Endothelial cell (in vitro differentiated cells): ENCODE measurements at regions not wholly inside any gene's neighbourhood (a gene's known extent, or its start where the extent isn't known, plus 50 kb on each side); places are given as distances from the start of the nearest gene placed in this dataset.

Experiments used
- DNase-seq: peaks from one replicate; pipeline ENCODE4 v3.0.0; 2021; ENCODE audit warnings: low spot score
- H3K27ac Mint-ChIP-seq: one replicate; pipeline ENCODE4 v1.8.0; 2021; ENCODE audit warnings: mixed read lengths, inconsistent platforms; ENCODE audit not compliant: unreplicated experiment
- H3K27me3 Mint-ChIP-seq: one replicate; pipeline ENCODE4 v1.8.0; 2021; ENCODE audit warnings: mild to moderate bottlenecking, moderate library complexity, mixed read lengths, inconsistent platforms; ENCODE audit not compliant: unreplicated experiment
- H3K36me3 Mint-ChIP-seq: one replicate; pipeline ENCODE4 v1.8.0; 2021; ENCODE audit warnings: mild to moderate bottlenecking, low read depth, mixed read lengths, inconsistent platforms; ENCODE audit not compliant: unreplicated experiment
- H3K4me1 Mint-ChIP-seq: one replicate; pipeline ENCODE4 v1.8.0; 2021; ENCODE audit warnings: mild to moderate bottlenecking, mixed read lengths, inconsistent platforms; ENCODE audit not compliant: unreplicated experiment
- H3K4me3 Mint-ChIP-seq: one replicate; pipeline ENCODE4 v1.8.0; 2021; ENCODE audit warnings: mild to moderate bottlenecking, mixed read lengths, inconsistent platforms; ENCODE audit not compliant: unreplicated experiment
- H3K9me3 Mint-ChIP-seq: one replicate; pipeline ENCODE4 v1.8.0; 2021; ENCODE audit warnings: mixed read lengths, inconsistent platforms; ENCODE audit not compliant: unreplicated experiment
- CTCF ChIP-seq: fragments of 200-600 bp; sonication (generic); IDR thresholded peaks from one replicate; pipeline ENCODE4 v1.5.0; 2021; ENCODE audit warnings: antibody characterized with exemption; ENCODE audit not compliant: unreplicated experiment

- no peak overlapping the region for H3K27ac Mint-ChIP-seq
Observed at GRCh38 chr2:128817171-128817570, 498.5 kb upstream of the HS6ST1 start.

GRCh38 chr2:128817813-128818212, 499.1 kb upstream of the HS6ST1 start:
- Mint-ChIP-seq H3K4me1 (peaks cover 6% of the 10 kb centered on the region), H3K9me3 (no peaks in the 10 kb centered on the region)
- DNase-seq = no peak

More at GRCh38 chr2:128817171-128817570, 498.5 kb upstream of the HS6ST1 start:
- H3K36me3 Mint-ChIP-seq = no peaks in the 10 kb centered on the region
- no peak for TF ChIP-seq CTCF
- peaks cover 2% of the 10 kb centered on the region for H3K27me3 Mint-ChIP-seq
- DNase-seq = peak; percentile 15
- H3K9me3 Mint-ChIP-seq = no peaks in the 10 kb centered on the region
- H3K4me3 Mint-ChIP-seq = no peak overlapping the region
- peaks cover 6% of the 10 kb centered on the region for H3K4me1 Mint-ChIP-seq

GRCh38 chr2:128818248-128818647, 499.6 kb upstream of the HS6ST1 start:
- TF ChIP-seq CTCF = no peak
- Mint-ChIP-seq H3K4me1 (peaks cover 6% of the 10 kb centered on the region), H3K27me3 (peaks cover 3% of the 10 kb centered on the region), H3K9me3 (no peaks in the 10 kb centered on the region), H3K4me3 (no peak overlapping the region), H3K36me3 (no peaks in the 10 kb centered on the region), H3K27ac (no peak overlapping the region)
- no peak for DNase-seq

More at GRCh38 chr2:128817813-128818212, 499.1 kb upstream of the HS6ST1 start:
- no peak for TF ChIP-seq CTCF
- no peaks in the 10 kb centered on the region for H3K36me3 Mint-ChIP-seq
- no peak overlapping the region for H3K4me3 Mint-ChIP-seq
- no peak overlapping the region for H3K27ac Mint-ChIP-seq
- H3K27me3 Mint-ChIP-seq = peaks cover 4% of the 10 kb centered on the region

- H3K4me1 Mint-ChIP-seq = peaks cover 6% of the 10 kb centered on the region
- H3K4me3 Mint-ChIP-seq = no peak overlapping the region
- H3K9me3 Mint-ChIP-seq = no peaks in the 10 kb centered on the region
Observed at GRCh38 chr2:128818704-128819491, 500.2 kb upstream of the HS6ST1 start.

More at GRCh38 chr2:128818704-128819491, 500.2 kb upstream of the HS6ST1 start:
- Mint-ChIP-seq H3K27me3 (peaks cover 2% of the 10 kb centered on the region), H3K27ac (no peak overlapping the region), H3K36me3 (no peaks in the 10 kb centered on the region)
- no peak for TF ChIP-seq CTCF
- DNase-seq = no peak
